ENCODE measurements at regions not wholly inside any gene's neighbourhood (a gene's known extent, or its start where the extent isn't known, plus 50 kb on each side); places are given as distances from the start of the nearest gene placed in this dataset.

- no peaks in the 10 kb centered on the region for H3K36me3 ChIP-seq (replicated peaks; ENCODE audit: insufficient read depth, low read depth)
- DNase-seq (ENCODE audit: low spot score), result peak; percentile 28
- H2AFZ ChIP-seq, result no peak overlapping the region
- no peak overlapping the region for H3K27ac ChIP-seq
- 89% methylated on average over 1 of the region's 1 CpG for WGBS (ENCODE audit: low lambda C conversion rate, missing lambda C conversion rate)
- H3K4me2 ChIP-seq, result no peak overlapping the region
- no peak overlapping the region for H3K4me3 ChIP-seq
- TF ChIP-seq EZH2 (IDR thresholded peaks at IDR 0.05; ENCODE audit: borderline replicate concordance), result no peak
- no peak for TF ChIP-seq CTCF (IDR thresholded peaks at IDR 0.05; ENCODE audit: poor library complexity)
- no peak for TF ChIP-seq EZH2phosphoT487 (IDR thresholded peaks at IDR 0.05; ENCODE audit: low read depth, severe bottlenecking, unreplicated experiment)
- H3K4me1 ChIP-seq (ENCODE audit: insufficient read depth), result no peaks in the 10 kb centered on the region
- no peaks in the 10 kb centered on the region for H3K79me2 ChIP-seq
- H4K20me1 ChIP-seq (ENCODE audit: insufficient read depth, poor library complexity, severe bottlenecking), result no peaks in the 10 kb centered on the region
- no peaks in the 10 kb centered on the region for H3K27me3 ChIP-seq
- H3K9me2 ChIP-seq (replicated peaks; ENCODE audit: insufficient read depth), result no peaks in the 10 kb centered on the region
- H3K9me3 ChIP-seq (ENCODE audit: low read depth), result no peaks in the 10 kb centered on the region
Measured at GRCh38 chr11:8340296-8340695, 76.6 kb upstream of the LMO1 start.

DNA sequence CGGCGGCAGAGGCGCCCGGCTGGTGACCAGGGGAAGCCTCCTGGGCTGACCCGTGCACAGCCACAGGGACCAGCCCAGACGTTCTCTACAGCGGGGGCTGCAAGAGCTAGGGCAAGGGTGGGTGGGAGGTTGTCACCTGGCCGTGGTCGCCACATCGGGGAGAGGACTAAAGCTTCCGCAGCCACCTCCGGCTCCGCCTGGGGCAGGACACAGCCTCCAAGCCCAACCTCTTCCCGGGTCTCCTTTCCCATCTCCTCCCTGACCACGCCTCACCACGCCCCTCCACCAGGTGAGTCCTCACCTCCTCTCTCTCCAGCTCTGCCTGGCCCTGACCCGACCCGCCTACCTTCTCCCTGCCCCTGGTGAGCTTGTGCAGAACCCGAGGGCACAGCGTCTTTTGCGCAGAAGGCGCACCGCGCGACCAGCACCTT lies 75.9 kb upstream of the LMO1 start:
- H2AFZ ChIP-seq, result no peak overlapping the region
- no peaks in the 10 kb centered on the region for H3K79me2 ChIP-seq
- no peak overlapping the region for H3K27ac ChIP-seq
- H3K4me3 ChIP-seq, result no peak overlapping the region
- H4K20me1 ChIP-seq (ENCODE audit: insufficient read depth, poor library complexity, severe bottlenecking), result no peaks in the 10 kb centered on the region
- no peaks in the 10 kb centered on the region for H3K4me1 ChIP-seq (ENCODE audit: insufficient read depth)
- H3K36me3 ChIP-seq (replicated peaks; ENCODE audit: insufficient read depth, low read depth), result no peaks in the 10 kb centered on the region
- TF ChIP-seq EZH2phosphoT487 (IDR thresholded peaks at IDR 0.05; ENCODE audit: low read depth, severe bottlenecking, unreplicated experiment) (no peak), EZH2 (IDR thresholded peaks at IDR 0.05; ENCODE audit: borderline replicate concordance) (no peak)
- DNase-seq (ENCODE audit: low spot score), result no peak
- 95% methylated on average over 19 of the region's 25 CpGs for WGBS (ENCODE audit: low lambda C conversion rate, missing lambda C conversion rate)
- H3K27me3 ChIP-seq, result no peaks in the 10 kb centered on the region
- no peaks in the 10 kb centered on the region for H3K9me2 ChIP-seq (replicated peaks; ENCODE audit: insufficient read depth)
- H3K9me3 ChIP-seq (ENCODE audit: low read depth), result no peaks in the 10 kb centered on the region
- H3K4me2 ChIP-seq, result no peak overlapping the region

DNA sequence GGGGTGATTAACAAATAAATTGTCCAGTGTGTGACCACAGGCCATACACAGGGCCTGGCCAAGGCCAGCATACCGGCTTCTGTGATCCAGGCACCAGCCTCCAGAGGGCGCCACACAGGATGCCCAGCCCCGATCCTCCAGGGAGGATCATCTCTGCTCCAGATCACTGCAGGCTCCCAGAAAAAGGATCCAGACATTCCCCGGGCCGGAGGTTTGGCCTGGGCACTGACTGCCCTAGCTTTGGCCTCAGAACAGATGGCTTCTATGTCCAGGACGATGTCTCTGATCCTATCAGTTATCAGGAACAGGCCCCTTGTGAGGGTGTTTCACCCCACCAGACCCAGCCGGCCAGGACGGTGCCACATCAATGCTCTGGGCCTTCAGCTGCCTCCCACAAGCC lies 74.5 kb upstream of the LMO1 start:
- H4K20me1 ChIP-seq (ENCODE audit: insufficient read depth, poor library complexity, severe bottlenecking), result no peaks in the 10 kb centered on the region

More for the DNA sequence above, 74.5 kb upstream of the LMO1 start:
- no peaks in the 10 kb centered on the region for H3K4me1 ChIP-seq (ENCODE audit: insufficient read depth)
- H3K9me2 ChIP-seq (replicated peaks; ENCODE audit: insufficient read depth), result no peaks in the 10 kb centered on the region
- H2AFZ ChIP-seq, result no peak overlapping the region
- TF ChIP-seq EZH2phosphoT487 (IDR thresholded peaks at IDR 0.05; ENCODE audit: low read depth, severe bottlenecking, unreplicated experiment) (no peak), CTCF (IDR thresholded peaks at IDR 0.05; ENCODE audit: poor library complexity) (peak; percentile 55), EZH2 (IDR thresholded peaks at IDR 0.05; ENCODE audit: borderline replicate concordance) (no peak)
- peak; percentile 57 for DNase-seq (ENCODE audit: low spot score)
- no peak overlapping the region for H3K4me3 ChIP-seq
- no peak overlapping the region for H3K4me2 ChIP-seq
- no peak overlapping the region for H3K27ac ChIP-seq
- H3K9me3 ChIP-seq (ENCODE audit: low read depth), result no peaks in the 10 kb centered on the region
- no peaks in the 10 kb centered on the region for H3K27me3 ChIP-seq
- H3K36me3 ChIP-seq (replicated peaks; ENCODE audit: insufficient read depth, low read depth), result no peaks in the 10 kb centered on the region
- WGBS (ENCODE audit: low lambda C conversion rate, missing lambda C conversion rate), result 48% methylated on average over 8 of the region's 8 CpGs
- H3K79me2 ChIP-seq, result no peaks in the 10 kb centered on the region

All from hepatocyte (in vitro differentiated cells).